ENCODE measurements at regions not wholly inside any gene's neighbourhood (a gene's known extent, or its start where the extent isn't known, plus 50 kb on each side); places are given as distances from the start of the nearest gene placed in this dataset.

DNA sequence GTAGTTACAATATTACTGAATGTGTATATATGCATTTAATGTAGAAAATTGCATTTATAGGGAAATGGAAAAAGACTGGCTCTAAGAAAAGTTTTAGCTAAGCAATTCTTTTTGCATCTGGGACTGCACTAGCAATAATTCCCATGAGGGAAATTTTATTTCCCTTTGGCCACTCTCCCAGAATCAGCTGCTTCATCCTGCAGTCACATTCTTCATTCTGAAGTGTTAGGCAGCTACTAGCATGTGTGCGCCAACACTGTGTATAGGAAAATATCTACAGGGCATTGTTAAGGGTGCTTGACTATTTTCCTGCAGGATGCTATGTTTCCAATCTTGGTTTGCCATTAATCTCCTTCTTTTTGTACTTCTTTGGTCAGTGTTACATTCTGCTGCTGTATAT, 312.8 kb upstream of the PCDH20 start:
- no peak for DNase-seq

GRCh38 chr13:61727767-61728166, 312.1 kb upstream of the PCDH20 start:
- no peak for DNase-seq

GRCh38 chr13:61725806-61726205, 310.2 kb upstream of the PCDH20 start:
- no peak for DNase-seq

- DNase-seq: no peak
Measured at GRCh38 chr13:61722119-61722518, 306.5 kb upstream of the PCDH20 start.

DNA sequence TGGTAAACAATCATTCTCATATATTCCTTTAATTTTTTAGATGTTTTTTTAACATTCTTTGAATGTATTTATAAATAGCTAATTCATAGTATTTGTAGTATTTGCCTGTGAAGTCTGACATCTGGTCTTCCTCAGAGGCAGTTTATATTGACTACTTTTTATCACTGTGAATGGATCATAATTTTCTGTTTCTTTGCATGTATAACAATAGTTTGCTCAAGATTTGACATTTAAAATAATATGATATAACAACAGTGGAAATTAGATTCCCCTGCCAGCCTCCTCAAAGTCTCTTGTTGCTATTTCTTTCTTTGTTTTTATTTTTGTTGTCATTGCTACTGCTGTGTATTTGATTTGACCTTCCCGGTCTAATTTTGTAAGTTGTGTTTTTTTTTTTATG, 297.0 kb upstream of the PCDH20 start:
- no peak for DNase-seq

- DNase-seq: no peak
Measured at GRCh38 chr13:61709258-61709657, 293.6 kb upstream of the PCDH20 start.

DNA sequence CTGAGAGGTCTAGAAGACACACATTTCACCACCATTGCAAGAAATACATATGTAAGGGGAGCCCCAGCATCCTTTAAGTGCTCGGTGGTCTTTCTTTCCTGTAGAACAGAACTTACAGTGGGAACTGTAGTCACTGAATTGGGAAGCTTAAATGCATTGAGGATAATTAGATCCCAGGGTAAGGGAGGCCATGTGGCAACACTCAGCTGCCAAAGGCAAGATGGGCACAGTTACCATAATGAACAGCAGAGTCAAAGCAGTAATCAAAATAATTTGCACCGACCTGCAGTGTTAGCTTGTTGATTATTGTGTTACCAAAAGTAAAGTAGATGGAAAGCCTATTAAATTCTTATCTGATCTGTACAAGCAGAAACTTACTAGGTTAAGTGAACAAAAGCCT, 291.2 kb upstream of the PCDH20 start:
- DNase-seq: no peak

- DNase-seq: no peak
Measured at GRCh38 chr13:61700620-61701019, 285.0 kb upstream of the PCDH20 start.

DNA sequence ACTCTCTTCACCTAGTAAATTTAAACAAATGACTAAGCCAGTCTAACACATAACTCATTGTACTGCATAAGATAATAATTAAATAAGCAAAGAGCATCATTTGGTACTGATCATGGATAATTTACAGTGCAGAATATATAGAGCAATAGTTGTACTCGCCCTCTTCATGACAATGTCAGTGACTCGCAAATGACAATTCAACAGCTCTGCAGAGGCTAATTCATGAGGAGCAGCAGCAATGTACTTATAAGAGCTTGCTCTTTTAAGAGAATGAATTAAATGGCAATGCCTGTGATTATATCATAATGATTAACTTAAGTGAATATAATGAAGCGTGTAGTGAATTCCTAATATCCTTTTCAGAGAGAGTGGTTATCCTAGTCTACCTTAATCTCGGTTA, 284.5 kb upstream of the PCDH20 start:
- DNase-seq: no peak

GRCh38 chr13:61696676-61697075, 281.0 kb upstream of the PCDH20 start:
- no peak for DNase-seq

DNA sequence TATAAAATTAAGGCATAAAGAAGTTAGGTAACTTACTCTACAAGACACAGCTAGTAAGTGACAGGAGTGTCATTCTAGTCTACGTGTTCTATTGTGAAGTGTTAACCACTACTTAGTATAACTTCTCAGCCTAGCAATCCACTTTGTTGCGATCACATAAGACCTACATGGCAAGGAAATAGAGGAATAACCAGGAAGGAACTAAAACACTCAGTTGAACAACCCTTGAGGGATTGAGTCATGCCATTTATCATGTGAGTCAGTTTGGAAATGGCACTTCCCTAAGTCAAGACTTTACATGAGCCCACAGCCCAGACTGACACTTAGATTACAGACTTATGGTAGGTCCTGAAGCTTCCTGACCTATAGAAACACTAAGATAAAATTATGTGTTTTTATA, 279.5 kb upstream of the PCDH20 start:
- DNase-seq: no peak

- DNase-seq: no peak
Measured at GRCh38 chr13:61692691-61693090, 277.0 kb upstream of the PCDH20 start.

GRCh38 chr13:61685682-61686012, 270.0 kb upstream of the PCDH20 start:
- DNase-seq: no peak

- DNase-seq: no peak
Measured at GRCh38 chr13:61684976-61685681, 269.5 kb upstream of the PCDH20 start.

DNA sequence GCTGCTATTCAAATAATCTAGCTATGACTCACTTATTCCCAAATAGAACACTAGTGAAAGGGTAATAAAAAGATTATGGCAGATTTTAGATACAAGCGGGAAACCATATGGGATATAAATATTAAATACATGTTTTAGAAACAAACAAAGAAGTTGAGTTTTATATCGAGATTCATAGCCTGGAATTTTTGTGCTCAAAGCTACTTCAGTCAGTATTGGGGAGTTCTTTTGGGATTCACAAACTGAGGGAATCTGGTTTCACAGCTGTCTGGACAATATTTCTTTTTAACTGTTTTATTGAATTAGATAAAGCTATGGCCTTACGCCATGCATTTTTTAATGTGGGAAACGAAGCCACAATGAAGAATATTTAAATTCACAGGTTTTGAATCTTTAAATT, 257.1 kb upstream of the PCDH20 start:
- DNase-seq: no peak

DNA sequence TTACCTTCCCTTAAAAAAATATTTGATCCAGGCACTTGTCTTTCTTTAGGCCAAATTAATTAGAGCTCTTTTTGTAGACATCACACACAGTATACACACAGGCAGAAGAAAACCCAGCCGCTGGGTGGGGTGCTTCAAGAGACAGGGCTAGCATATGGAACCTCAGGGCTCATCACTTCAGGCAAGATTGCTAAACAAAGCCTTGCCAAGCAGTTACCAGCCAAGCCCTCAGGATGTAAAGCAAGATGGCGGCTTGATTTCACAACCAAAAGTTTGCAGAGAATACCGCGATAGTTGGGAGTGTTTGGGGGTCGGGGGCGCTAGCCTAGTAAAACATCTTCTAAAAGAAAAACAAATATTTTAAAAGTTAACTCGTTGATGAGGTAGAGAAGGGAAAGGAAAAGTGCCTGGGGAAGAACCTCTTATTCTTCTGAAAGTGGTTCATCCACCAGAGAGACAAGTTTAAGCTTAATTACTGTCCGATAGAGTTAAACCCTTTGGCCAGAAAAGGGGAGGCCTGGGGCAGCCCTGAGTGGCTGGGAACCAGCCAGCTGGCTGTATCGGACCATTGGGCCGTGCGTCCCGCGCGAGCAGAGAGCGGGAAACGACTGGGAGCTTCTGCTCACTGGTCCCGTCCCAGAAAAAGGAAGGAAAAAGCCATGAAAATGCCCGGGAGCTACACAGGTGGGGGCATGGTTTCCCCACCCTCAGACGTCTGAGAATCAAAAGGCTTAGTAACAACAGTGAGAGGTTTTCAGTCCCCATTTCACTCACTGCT, 254.9 kb upstream of the PCDH20 start:
- DNase-seq: no peak

- DNase-seq: no peak
Measured at GRCh38 chr13:61664801-61665705, 249.4 kb upstream of the PCDH20 start.

GRCh38 chr13:61654481-61654880, 238.8 kb upstream of the PCDH20 start:
- no peak for DNase-seq

- DNase-seq: no peak
Measured at GRCh38 chr13:61648547-61648946, 232.9 kb upstream of the PCDH20 start.

GRCh38 chr13:61612192-61612591, 196.5 kb upstream of the PCDH20 start:
- no peak for DNase-seq

DNA sequence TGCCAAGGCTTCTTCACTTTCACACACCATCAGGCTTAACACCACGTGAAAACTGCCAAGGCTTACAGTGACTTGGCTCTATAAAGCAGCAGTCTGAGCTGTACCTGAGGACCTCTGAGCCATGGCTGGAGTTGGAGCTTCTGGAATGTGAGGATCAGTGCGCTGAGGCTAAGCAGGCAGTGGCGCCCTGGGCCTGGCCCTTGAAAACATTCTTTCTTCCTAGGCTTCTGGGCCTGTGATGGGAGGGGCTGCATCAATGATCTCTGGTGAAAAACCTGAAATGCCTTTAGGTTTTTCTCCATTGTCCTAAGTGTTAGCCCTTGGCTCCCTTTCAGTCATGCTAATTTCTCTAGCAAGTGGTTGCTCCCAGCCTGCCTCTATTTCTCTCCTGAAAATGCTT, 192.5 kb upstream of the PCDH20 start:
- no peak for DNase-seq

GRCh38 chr13:61600360-61601033, 184.8 kb upstream of the PCDH20 start:
- no peak for DNase-seq

GRCh38 chr13:61592489-61592888, 176.8 kb upstream of the PCDH20 start:
- DNase-seq: no peak
